Chondrocyte (in vitro differentiated cells): ENCODE measurements at regions not wholly inside any gene's neighbourhood (a gene's known extent, or its start where the extent isn't known, plus 50 kb on each side); places are given as distances from the start of the nearest gene placed in this dataset.

Source experiments
- DNase-seq: peaks from one replicate; pipeline ENCODE4 v3.0.0; 2021; ENCODE audit warnings: mixed read lengths, low spot score
- H3K27ac Mint-ChIP-seq: one replicate; pipeline ENCODE4 v1.8.0; 2021; ENCODE audit warnings: mild to moderate bottlenecking, moderate library complexity, mixed read lengths; ENCODE audit not compliant: unreplicated experiment
- H3K27me3 Mint-ChIP-seq: 2 replicates; pipeline ENCODE4 v1.8.0; 2021; ENCODE audit warnings: low read depth, mixed read lengths
- H3K36me3 Mint-ChIP-seq: 2 replicates; pipeline ENCODE4 v1.8.0; 2021; ENCODE audit warnings: low read depth, mixed read lengths
- H3K4me1 Mint-ChIP-seq: 2 replicates; pipeline ENCODE4 v1.8.0; 2021; ENCODE audit warnings: low read depth, mild to moderate bottlenecking, mixed read lengths
- H3K4me3 Mint-ChIP-seq: one replicate; pipeline ENCODE4 v1.8.0; 2021; ENCODE audit warnings: mild to moderate bottlenecking, moderate library complexity, mixed read lengths; ENCODE audit not compliant: unreplicated experiment
- H3K9me3 Mint-ChIP-seq: 2 replicates; pipeline ENCODE4 v1.8.0; 2021; ENCODE audit warnings: low read depth, mixed read lengths
- CTCF ChIP-seq: fragments of 200-600 bp; sonication (generic); IDR thresholded peaks from 2 replicates; pipeline ENCODE4 v1.5.0; 2021; ENCODE audit warnings: antibody characterized with exemption, mild to moderate bottlenecking, moderate library complexity

GRCh38 chr13:33684874-33685273 is 133.1 kb upstream of the RFC3 start:
- Mint-ChIP-seq H3K36me3 (no peaks in the 10 kb centered on the region), H3K27ac (no peak overlapping the region), H3K4me1 (no peaks in the 10 kb centered on the region), H3K9me3 (peaks cover 4% of the 10 kb centered on the region), H3K4me3 (no peak overlapping the region), H3K27me3 (no peaks in the 10 kb centered on the region)
- DNase-seq = no peak
- TF ChIP-seq CTCF = no peak

GRCh38 chr13:33686772-33687480 is 131.0 kb upstream of the RFC3 start:
- Mint-ChIP-seq H3K9me3 (peaks cover 4% of the 10 kb centered on the region), H3K27ac (no peak overlapping the region), H3K4me1 (no peaks in the 10 kb centered on the region), H3K36me3 (no peaks in the 10 kb centered on the region), H3K27me3 (no peaks in the 10 kb centered on the region), H3K4me3 (no peak overlapping the region)
- TF ChIP-seq CTCF = no peak
- no peak for DNase-seq

GRCh38 chr13:33690354-33690753 is 127.6 kb upstream of the RFC3 start:
- Mint-ChIP-seq H3K36me3 (no peaks in the 10 kb centered on the region), H3K27me3 (no peaks in the 10 kb centered on the region), H3K9me3 (peaks cover 4% of the 10 kb centered on the region), H3K27ac (no peak overlapping the region), H3K4me3 (no peak overlapping the region), H3K4me1 (no peaks in the 10 kb centered on the region)
- no peak for TF ChIP-seq CTCF
- no peak for DNase-seq

DNA sequence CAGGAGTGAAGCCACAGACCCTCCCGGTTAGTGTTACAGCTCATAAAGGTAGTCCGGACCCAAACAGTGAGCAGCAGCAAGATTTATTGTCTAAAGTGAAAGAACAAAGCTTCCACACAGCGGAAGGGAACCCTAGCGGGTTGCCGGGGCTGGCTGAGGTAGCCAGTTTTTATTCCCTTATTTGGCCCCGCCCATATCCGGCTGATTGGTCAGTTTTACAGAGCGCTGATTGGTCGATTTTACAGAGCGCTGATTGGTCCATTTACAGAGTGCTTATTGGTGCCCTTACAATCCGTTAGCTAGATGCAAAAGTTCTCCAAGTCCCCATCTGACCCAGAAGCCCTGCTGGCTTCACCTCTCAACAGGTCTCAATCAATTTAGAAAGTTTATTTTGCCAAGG is 126.0 kb upstream of the RFC3 start:
- TF ChIP-seq CTCF = no peak
- no peaks in the 10 kb centered on the region for H3K27me3 Mint-ChIP-seq
- peaks cover 2% of the 10 kb centered on the region for H3K4me1 Mint-ChIP-seq
- no peak overlapping the region for H3K27ac Mint-ChIP-seq
- peaks cover 4% of the 10 kb centered on the region for H3K9me3 Mint-ChIP-seq
- H3K4me3 Mint-ChIP-seq = no peak overlapping the region
- H3K36me3 Mint-ChIP-seq = no peaks in the 10 kb centered on the region
- no peak for DNase-seq

- peaks cover 7% of the 10 kb centered on the region for H3K4me1 Mint-ChIP-seq
- no peaks in the 10 kb centered on the region for H3K36me3 Mint-ChIP-seq
- H3K4me3 Mint-ChIP-seq = no peak overlapping the region
- no peak for DNase-seq
- no peaks in the 10 kb centered on the region for H3K27me3 Mint-ChIP-seq
- H3K27ac Mint-ChIP-seq = no peak overlapping the region
- TF ChIP-seq CTCF = peak; percentile 12
- H3K9me3 Mint-ChIP-seq = peaks cover 4% of the 10 kb centered on the region
Observed at GRCh38 chr13:33692531-33692930, 125.4 kb upstream of the RFC3 start.
